Keratinocyte (primary cell): ENCODE measurements at regions not wholly inside any gene's neighbourhood (a gene's known extent, or its start where the extent isn't known, plus 50 kb on each side); places are given as distances from the start of the nearest gene placed in this dataset.

Experiments used
- DNase-seq: peaks from one replicate; pipeline ENCODE4 v3.0.0-alpha.2; 2011; ENCODE audit warnings: low read depth, missing footprints, low spot score
- FAIRE-seq: peaks from 2 replicates; lab custom pipeline; 2011; peaks lifted over from hg19 to GRCh38; lab: Jason Lieb, UNC
- H2AFZ ChIP-seq: 2 replicates; pipeline ENCODE4 v1.6.0; 2012; ENCODE audit warnings: low read length, control low read depth, inconsistent platforms; ENCODE audit not compliant: control insufficient read depth
- H3K27ac ChIP-seq: 2 replicates; pipeline ENCODE4 v1.5.1; 2011; ENCODE audit warnings: low read length; ENCODE audit not compliant: control insufficient read depth, insufficient read depth
- H3K27me3 ChIP-seq: 3 replicates; pipeline ENCODE4 v1.6.0; 2011; ENCODE audit warnings: low read length; ENCODE audit not compliant: control insufficient read depth, insufficient read depth; ENCODE audit errors: extremely low read depth
- H3K36me3 ChIP-seq, 2 experiments: 2 replicates in 1 of 2; 3 replicates in 1 of 2; pipeline ENCODE4 v1.5.1; 2011; ENCODE audit warnings: low read length in 2 of 2, mild to moderate bottlenecking in 1 of 2; ENCODE audit not compliant: control insufficient read depth in 2 of 2, insufficient read depth in 2 of 2; ENCODE audit errors: extremely low read depth in 1 of 2
- H3K4me1 ChIP-seq: 3 replicates; pipeline ENCODE4 v1.5.1; 2011; ENCODE audit warnings: low read length; ENCODE audit not compliant: control insufficient read depth, insufficient read depth; ENCODE audit errors: extremely low read depth
- H3K4me2 ChIP-seq: 3 replicates; pipeline ENCODE4 v1.6.0; 2011; ENCODE audit warnings: low read depth, low read length; ENCODE audit not compliant: control insufficient read depth, insufficient read depth; ENCODE audit errors: extremely low read depth
- H3K4me3 ChIP-seq, 3 experiments: fragments of 200-600 bp in 1 of 3; sonication (generic) in 1 of 3; 2 replicates in 2 of 3; 3 replicates in 1 of 3; pipeline ENCODE4 v1.5.1; 2011 to 2016; ENCODE audit warnings: low read length in 3 of 3, mild to moderate bottlenecking in 3 of 3, control low read depth in 2 of 3, inconsistent platforms in 1 of 3, low read depth in 1 of 3, mixed read lengths in 1 of 3, mixed run types in 1 of 3, moderate library complexity in 1 of 3; ENCODE audit not compliant: control insufficient read depth in 2 of 3, insufficient read depth in 2 of 3; ENCODE audit errors: extremely low read depth in 1 of 3
- H3K79me2 ChIP-seq: 2 replicates; pipeline ENCODE4 v1.6.0; 2012; ENCODE audit warnings: low read length; ENCODE audit not compliant: control insufficient read depth, insufficient read depth
- H3K9ac ChIP-seq: 3 replicates; pipeline ENCODE4 v1.6.0; 2011; ENCODE audit warnings: low read length; ENCODE audit not compliant: control insufficient read depth, insufficient read depth; ENCODE audit errors: extremely low read depth
- H3K9me1 ChIP-seq: 3 replicates; pipeline ENCODE4 v1.6.0; 2011; ENCODE audit warnings: low read length; ENCODE audit not compliant: control insufficient read depth, insufficient read depth; ENCODE audit errors: extremely low read depth
- H3K9me3 ChIP-seq: 2 replicates; pipeline ENCODE4 v1.5.1; 2012; ENCODE audit warnings: low read depth, low read length; ENCODE audit not compliant: control insufficient read depth
- H4K20me1 ChIP-seq: 3 replicates; pipeline ENCODE4 v1.6.0; 2011; ENCODE audit warnings: low read length; ENCODE audit not compliant: control insufficient read depth, insufficient read depth; ENCODE audit errors: extremely low read depth
- EZH2 ChIP-seq: IDR thresholded peaks from one replicate; pipeline ENCODE4 v1.6.1; 2012; ENCODE audit warnings: inconsistent platforms, mild to moderate bottlenecking, low read length, moderate library complexity
- dilution Hi-C: fragments of 300-500 bp; cut with MboI; formaldehyde crosslinking; loops from one replicate; pipeline ENCODE4 v1.7.0; 2020; ENCODE audit warnings: low sequenced_read_pairs; ENCODE audit not compliant: extremely low pct_ligation_motif_present
- TF ChIP-seq, protein P1 (sequence below), 3 experiments: IDR thresholded peaks in 1 of 3; conservative IDR thresholded peaks in 1 of 3; optimal IDR thresholded peaks in 1 of 3; 2 replicates in 2 of 3; 3 replicates in 1 of 3; pipeline versions ENCODE3 to v1.5.1; 2011; ENCODE audit warnings: low read length in 3 of 3, mild to moderate bottlenecking in 3 of 3, moderate library complexity in 2 of 3, control low read depth in 1 of 3, inconsistent platforms in 1 of 3; ENCODE audit not compliant: insufficient read depth in 2 of 3; ENCODE audit errors: extremely low read depth in 1 of 3

- FAIRE-seq: no peak
- dilution Hi-C loops: no loop called here
- H3K9me1 ChIP-seq: no peaks in the 10 kb centered on the region
Observed at GRCh38 chr18:61972389-61973264, 79.8 kb upstream of the RNF152 start.

GRCh38 chr18:61967252-61967891 lies 74.6 kb upstream of the RNF152 start:
- Histone ChIP-seq H3K9me1 (no peaks in the 10 kb centered on the region), H3K27ac (no peak overlapping the region), H3K9me3 (no peaks in the 10 kb centered on the region), H3K4me2 (no peak overlapping the region), H3K27me3 (no peaks in the 10 kb centered on the region), H3K79me2 (no peaks in the 10 kb centered on the region), H3K4me3 (no peak overlapping the region), H3K36me3 (no peaks in the 10 kb centered on the region), H2AFZ (no peak overlapping the region), H3K4me1 (no peaks in the 10 kb centered on the region), H3K9ac (no peak overlapping the region), H4K20me1 (no peaks in the 10 kb centered on the region)
- DNase-seq: no peak
- no peak for FAIRE-seq
- dilution Hi-C loops: no loop called here
- TF ChIP-seq, protein P1, sequence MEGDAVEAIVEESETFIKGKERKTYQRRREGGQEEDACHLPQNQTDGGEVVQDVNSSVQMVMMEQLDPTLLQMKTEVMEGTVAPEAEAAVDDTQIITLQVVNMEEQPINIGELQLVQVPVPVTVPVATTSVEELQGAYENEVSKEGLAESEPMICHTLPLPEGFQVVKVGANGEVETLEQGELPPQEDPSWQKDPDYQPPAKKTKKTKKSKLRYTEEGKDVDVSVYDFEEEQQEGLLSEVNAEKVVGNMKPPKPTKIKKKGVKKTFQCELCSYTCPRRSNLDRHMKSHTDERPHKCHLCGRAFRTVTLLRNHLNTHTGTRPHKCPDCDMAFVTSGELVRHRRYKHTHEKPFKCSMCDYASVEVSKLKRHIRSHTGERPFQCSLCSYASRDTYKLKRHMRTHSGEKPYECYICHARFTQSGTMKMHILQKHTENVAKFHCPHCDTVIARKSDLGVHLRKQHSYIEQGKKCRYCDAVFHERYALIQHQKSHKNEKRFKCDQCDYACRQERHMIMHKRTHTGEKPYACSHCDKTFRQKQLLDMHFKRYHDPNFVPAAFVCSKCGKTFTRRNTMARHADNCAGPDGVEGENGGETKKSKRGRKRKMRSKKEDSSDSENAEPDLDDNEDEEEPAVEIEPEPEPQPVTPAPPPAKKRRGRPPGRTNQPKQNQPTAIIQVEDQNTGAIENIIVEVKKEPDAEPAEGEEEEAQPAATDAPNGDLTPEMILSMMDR (optimal IDR thresholded peaks at IDR 0.05 in 1 of 3, IDR thresholded peaks at IDR 0.05 in 1 of 3, conservative IDR thresholded peaks at IDR 0.05 in 1 of 3; ENCODE audit: extremely low read depth in 1 of 3, insufficient read depth in 2 of 3, low read length in 3 of 3): no peak
- no peak for TF ChIP-seq EZH2

More at GRCh38 chr18:61972389-61973264, 79.8 kb upstream of the RNF152 start:
- Histone ChIP-seq H3K27me3 (no peaks in the 10 kb centered on the region), H3K79me2 (no peaks in the 10 kb centered on the region), H4K20me1 (no peaks in the 10 kb centered on the region), H3K36me3 (no peaks in the 10 kb centered on the region), H3K9me3 (no peaks in the 10 kb centered on the region), H3K4me2 (no peak overlapping the region), H3K4me1 (no peaks in the 10 kb centered on the region), H3K4me3 (no peak overlapping the region), H3K27ac (no peak overlapping the region), H3K9ac (no peak overlapping the region), H2AFZ (no peak overlapping the region)
- TF ChIP-seq, protein P1 (optimal IDR thresholded peaks at IDR 0.05 in 1 of 3, IDR thresholded peaks at IDR 0.05 in 1 of 3, conservative IDR thresholded peaks at IDR 0.05 in 1 of 3; ENCODE audit: extremely low read depth in 1 of 3, insufficient read depth in 2 of 3, low read length in 3 of 3): no peak
- no peak for TF ChIP-seq EZH2
- DNase-seq: no peak
